ENCODE measurements at regions not wholly inside any gene's neighbourhood (a gene's known extent, or its start where the extent isn't known, plus 50 kb on each side); places are given as distances from the start of the nearest gene placed in this dataset.
"Not testable (repeated sequence)": the region's sequence is repeated elsewhere in the genome, so short reads cannot be mapped to it uniquely, and the experiment has no call there.

DNA sequence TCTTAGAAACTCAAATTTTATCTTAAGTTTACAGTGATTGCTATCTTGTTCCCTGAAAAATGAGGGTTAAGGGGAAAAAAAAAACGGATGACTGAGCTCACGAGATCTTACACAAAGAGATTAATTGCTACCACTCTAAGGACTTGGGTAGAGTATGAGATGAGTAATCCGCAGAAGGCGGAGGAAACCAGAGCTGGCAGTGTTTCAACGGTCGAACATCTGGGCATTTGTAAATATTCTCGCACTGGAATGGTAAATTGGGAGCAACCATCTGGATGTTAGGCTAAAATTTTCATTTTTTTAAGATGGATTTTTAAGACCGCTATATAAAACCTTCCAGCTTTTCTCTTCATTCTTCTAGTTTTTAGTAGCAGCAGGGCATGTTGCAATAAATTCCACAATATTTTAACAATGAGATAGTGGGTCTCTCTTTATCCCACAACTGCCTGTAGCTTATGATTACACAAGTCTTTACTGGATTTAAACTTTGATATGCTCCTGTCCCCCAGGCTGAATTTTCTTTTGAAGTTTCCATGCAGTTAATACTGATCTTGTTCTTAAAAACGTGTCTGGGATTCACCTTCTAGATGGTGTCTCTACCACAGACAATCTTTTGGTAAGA lies 1324.1 kb downstream of the AACS start:
- no peak for DNase-seq

DNA sequence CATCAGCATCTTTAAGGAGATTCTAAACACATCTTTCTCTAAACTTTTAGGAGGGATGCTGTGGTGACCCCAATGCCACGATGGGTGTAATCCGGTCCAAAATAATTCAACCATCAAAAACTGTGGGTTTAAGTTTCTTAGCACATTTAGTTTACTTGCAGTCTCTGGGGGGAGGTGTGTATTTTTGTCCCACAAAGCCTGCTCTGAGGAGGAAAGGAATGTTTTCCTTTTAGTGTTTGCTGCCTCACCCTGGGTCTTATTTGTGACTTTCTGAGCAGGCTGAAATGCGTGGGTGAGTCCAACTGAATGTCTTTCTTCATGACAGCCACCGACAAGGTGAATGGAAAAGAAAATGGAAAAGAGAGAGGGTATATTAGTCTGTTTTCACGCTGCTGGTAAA lies 1324.7 kb downstream of the AACS start:
- peak; percentile 15 for DNase-seq

DNA sequence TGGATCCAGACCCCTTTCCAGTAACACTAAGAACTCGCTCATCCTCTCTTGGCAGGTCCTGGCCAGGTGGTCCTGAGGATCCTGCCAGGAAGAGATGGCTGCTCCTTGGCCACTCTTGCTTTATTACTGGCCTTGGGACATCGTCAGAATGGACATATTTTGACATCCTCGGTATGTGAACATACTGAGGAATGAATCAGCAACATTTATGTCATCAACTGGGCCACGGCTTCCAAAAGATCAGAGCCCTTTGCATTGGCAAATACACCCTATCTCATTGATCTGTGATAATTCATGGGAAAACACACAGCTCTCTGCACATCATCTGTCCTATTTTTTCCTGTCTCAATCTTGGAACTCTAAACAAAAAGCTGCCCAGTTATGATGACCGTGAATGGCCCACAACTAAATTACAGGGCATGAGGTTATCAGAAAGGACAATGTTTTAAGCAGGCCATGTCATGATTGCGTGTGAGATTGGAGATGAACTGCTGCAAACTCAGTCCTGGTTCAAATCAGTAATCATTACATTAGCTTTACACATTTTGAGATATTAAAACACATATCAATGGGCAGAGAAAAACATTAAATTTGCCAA lies 1325.8 kb downstream of the AACS start:
- DNase-seq, result no peak

GRCh38 chr12:126396536-126396935 lies 1331.3 kb downstream of the AACS start:
- no peak for DNase-seq

GRCh38 chr12:126397071-126397581 lies 1331.9 kb downstream of the AACS start:
- no peak for DNase-seq

GRCh38 chr12:126397660-126398059 lies 1332.4 kb downstream of the AACS start:
- DNase-seq, result no peak

GRCh38 chr12:126400831-126401230 lies 1335.6 kb downstream of the AACS start:
- DNase-seq, result no peak

GRCh38 chr12:126404293-126404881 lies 1339.2 kb downstream of the AACS start:
- DNase-seq, result no peak

- DNase-seq, result no peak
Observed at GRCh38 chr12:126418400-126418799, 1353.2 kb downstream of the AACS start.

GRCh38 chr12:126419131-126419530 lies 1353.9 kb downstream of the AACS start:
- DNase-seq, result no peak

GRCh38 chr12:126424696-126425095 lies 1359.5 kb downstream of the AACS start:
- DNase-seq, result no peak

GRCh38 chr12:126425264-126425663 lies 1360.0 kb downstream of the AACS start:
- no peak for DNase-seq

DNA sequence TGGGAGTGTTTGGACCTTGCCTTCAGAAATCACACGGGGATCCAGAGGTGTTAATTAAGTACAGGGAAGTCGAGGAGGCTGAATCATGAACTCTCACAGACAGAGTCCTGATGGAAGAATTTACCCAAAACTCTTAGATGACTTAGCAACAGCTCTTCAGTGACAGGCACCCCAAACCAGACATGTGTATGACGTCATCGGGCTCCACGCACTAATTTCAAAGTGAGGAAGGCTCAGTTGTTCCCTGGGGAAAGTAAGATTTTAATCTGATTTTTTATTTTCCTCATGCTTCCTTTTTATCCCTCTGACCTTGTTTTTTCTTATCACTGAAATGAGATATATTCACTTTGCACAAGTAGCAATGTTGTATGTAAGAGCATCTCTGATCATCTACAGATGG lies 1363.5 kb downstream of the AACS start:
- DNase-seq, result no peak

DNA sequence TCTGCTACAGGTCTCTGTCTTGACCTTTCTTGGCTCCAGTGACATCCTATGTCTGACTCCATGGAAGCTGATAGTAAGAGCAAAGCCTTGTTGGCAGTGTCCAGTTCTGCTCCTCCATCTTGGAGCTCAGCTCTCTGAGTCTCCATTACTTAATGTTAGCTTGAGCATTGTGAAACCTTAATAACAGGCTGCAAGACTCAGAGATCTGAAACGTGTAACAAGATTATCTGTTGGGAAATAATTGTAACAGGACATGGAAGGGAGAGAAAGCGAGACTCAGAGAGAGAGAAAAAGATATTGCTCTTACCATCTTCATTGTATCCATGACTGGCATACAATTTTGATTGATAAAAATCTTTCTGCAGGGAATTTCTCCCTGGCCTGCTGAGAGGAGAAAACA lies 1365.7 kb downstream of the AACS start:
- no peak for DNase-seq

- DNase-seq, result no peak
Observed at GRCh38 chr12:126431767-126432166, 1366.5 kb downstream of the AACS start.

DNA sequence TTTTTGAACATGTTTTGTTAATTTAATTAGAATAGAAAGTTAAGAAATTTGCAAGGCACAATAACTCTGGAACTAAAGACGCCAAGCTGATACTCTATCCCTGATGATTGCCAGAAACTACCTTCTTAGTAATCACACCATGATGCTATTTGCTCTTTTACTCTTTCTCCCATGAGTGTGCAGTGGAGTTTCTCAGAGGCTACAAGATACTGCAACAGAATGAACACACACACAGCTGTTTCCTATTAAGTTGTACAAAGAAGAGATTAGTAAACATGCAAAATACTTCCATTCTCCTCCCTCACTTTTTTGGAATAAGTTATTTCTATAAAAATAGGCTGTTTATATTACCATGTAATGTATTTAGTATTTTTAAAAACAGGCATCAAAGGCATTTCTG lies 1367.5 kb downstream of the AACS start:
- no peak for DNase-seq

DNA sequence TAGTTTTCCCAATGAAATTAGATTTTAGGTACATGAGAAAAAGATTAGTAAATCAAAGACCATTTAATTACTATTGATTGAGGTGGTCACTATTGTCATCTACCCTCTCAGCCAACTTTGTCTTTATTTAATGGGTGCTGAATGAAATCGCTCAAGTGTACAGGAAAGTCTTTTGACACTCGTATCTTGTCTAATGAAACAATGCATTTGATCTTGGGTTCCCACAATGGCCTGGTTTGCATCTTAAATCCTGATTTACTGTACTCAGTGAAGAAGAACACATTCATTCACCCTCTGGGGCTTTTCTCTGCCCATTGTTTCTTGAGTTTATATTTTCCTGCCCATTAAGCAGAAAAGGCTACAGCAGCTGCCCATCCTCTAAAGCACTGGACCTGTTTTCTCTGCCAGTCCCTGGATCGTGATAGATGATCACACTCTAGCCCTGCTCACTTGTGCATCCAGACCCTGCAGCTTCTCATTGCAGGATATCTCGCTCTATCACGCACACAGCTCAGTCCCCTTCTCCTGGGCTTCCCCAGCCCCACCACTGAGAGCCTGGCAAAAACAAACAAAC lies 1369.3 kb downstream of the AACS start:
- no peak for DNase-seq

GRCh38 chr12:126436041-126436440 lies 1370.8 kb downstream of the AACS start:
- no peak for DNase-seq

GRCh38 chr12:126437934-126438333 lies 1372.7 kb downstream of the AACS start:
- no peak for DNase-seq

DNA sequence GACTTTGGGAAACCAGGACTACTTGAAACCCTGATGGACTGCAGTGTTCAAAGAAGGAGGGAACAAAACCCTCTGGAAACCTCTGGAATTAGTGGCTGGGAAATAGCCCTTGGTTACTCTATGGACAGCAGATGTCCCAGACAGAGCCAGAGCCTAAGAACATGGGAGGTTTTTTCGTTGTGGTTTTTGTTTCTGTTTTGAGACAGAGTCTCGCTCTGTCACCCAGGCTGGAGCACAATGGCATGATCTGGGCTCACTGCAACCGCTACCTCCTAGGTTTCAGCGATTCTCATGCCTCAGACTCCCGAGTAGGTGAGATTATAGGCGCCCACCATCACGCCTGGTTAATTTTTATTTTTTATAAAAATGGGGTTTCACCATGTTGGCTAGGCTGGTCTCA lies 1378.7 kb downstream of the AACS start:
- no peak for DNase-seq

- no peak for DNase-seq
Observed at GRCh38 chr12:126447346-126447745, 1382.1 kb downstream of the AACS start.

GRCh38 chr12:126451809-126452208 lies 1386.6 kb downstream of the AACS start:
- no peak for DNase-seq

- not testable (repeated sequence) for DNase-seq
Observed at GRCh38 chr12:126452686-126453085, 1387.5 kb downstream of the AACS start.

Data from left kidney (tissue), 1 donor.